BE2C (cell line): ENCODE measurements at regions not wholly inside any gene's neighbourhood (a gene's known extent, or its start where the extent isn't known, plus 50 kb on each side); places are given as distances from the start of the nearest gene placed in this dataset.
"Not testable (repeated sequence)": the region's sequence is repeated elsewhere in the genome, so short reads cannot be mapped to it uniquely, and the experiment has no call there.

Experiments used
- DNase-seq: peaks from one replicate; pipeline ENCODE4 v3.0.0-alpha.2; 2020
- H3K27me3 ChIP-seq: fragments of 250-450 bp; sonication (Bioruptor Pico); 2 replicates; pipeline ENCODE4 v1.5.1; 2020; ENCODE audit warnings: mild to moderate bottlenecking
- H3K36me3 ChIP-seq: fragments of 250-450 bp; sonication (Bioruptor Pico); 2 replicates; pipeline ENCODE4 v1.5.1; 2020; ENCODE audit warnings: mild to moderate bottlenecking
- H3K4me1 ChIP-seq: fragments of 250-450 bp; sonication (Bioruptor Pico); 2 replicates; pipeline ENCODE4 v1.5.1; 2020
- H3K4me3 ChIP-seq: 2 replicates; pipeline ENCODE4 v1.5.1; 2011; ENCODE audit warnings: low read depth, low read length
- H3K9me3 ChIP-seq: fragments of 250-450 bp; sonication (Bioruptor Pico); 2 replicates; pipeline ENCODE4 v1.5.1; 2020
- CTCF ChIP-seq: IDR thresholded peaks from 2 replicates; pipeline ENCODE4 v1.5.1; 2012; ENCODE audit warnings: mild to moderate bottlenecking, low read depth, low read length

GRCh38 chrX:63013549-63013948, 337.6 kb downstream of the SPIN4 start:
- Histone ChIP-seq H3K36me3 (no peaks in the 10 kb centered on the region), H3K27me3 (no peaks in the 10 kb centered on the region), H3K4me3 (no peak overlapping the region), H3K4me1 (no peaks in the 10 kb centered on the region), H3K9me3 (no peaks in the 10 kb centered on the region)
- DNase-seq: no peak
- TF ChIP-seq CTCF: no peak

- Histone ChIP-seq H3K27me3 (no peaks in the 10 kb centered on the region), H3K9me3 (no peaks in the 10 kb centered on the region), H3K4me1 (no peaks in the 10 kb centered on the region), H3K4me3 (no peak overlapping the region), H3K36me3 (no peaks in the 10 kb centered on the region)
- TF ChIP-seq CTCF: no peak
- DNase-seq: no peak
Measured at GRCh38 chrX:63012574-63012973, 338.6 kb downstream of the SPIN4 start.

- not testable (repeated sequence) for H3K9me3 ChIP-seq, H3K36me3 ChIP-seq, H3K4me1 ChIP-seq, H3K27me3 ChIP-seq, DNase-seq, H3K4me3 ChIP-seq
Measured at GRCh38 chrX:63000196-63000595, 350.9 kb downstream of the SPIN4 start.
